GM21825 (cell line): ENCODE measurements at regions not wholly inside any gene's neighbourhood (a gene's known extent, or its start where the extent isn't known, plus 50 kb on each side); places are given as distances from the start of the nearest gene placed in this dataset.

Experiments used
- ATAC-seq: cut with Tn5 transposase; IDR thresholded peaks from one replicate; pipeline ENCODE4 v1.9.1; 2021; ENCODE audit warnings: mild to moderate bottlenecking, moderate library complexity; ENCODE audit not compliant: unreplicated experiment

DNA sequence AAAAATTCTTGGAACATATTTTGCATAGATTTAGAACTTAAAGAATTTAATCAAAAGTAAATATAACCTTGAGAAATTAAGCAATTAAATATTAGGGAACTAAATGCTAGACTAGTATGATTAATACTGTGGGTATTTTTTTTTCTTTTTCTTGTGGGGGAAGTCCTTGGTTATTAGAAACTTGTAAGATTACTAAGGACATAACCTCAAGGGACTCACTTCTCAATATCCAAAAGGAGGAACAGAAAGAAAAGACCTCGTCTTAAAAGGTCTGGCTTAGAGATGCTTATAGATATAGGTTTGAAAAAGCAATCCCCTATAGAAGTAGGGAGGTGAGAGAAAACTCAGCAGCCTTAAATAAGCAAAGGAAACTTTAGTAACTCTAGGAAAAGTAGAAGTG, 368.5 kb downstream of the INSC start:
- ATAC-seq: peak; percentile 65

DNA sequence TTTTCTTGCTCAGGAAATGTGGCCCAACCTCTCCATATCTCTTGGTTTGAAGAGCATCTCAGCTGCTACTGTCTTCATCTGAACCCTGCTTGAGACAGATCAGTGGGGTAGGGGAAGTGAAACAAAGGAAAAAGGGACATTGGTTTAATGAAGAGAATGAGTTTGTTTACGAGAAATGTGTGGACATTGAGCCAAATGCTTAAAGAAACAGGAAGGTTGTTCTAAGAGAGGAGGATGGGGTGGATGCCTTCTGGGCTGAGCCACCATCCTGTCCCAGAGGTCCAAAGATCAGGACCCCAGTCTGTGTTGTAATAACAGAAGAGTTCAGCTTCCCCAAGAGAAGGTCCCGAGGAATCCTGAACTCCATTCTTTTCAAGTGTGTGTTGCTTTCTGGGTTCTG, 369.7 kb downstream of the INSC start:
- no peak for ATAC-seq

DNA sequence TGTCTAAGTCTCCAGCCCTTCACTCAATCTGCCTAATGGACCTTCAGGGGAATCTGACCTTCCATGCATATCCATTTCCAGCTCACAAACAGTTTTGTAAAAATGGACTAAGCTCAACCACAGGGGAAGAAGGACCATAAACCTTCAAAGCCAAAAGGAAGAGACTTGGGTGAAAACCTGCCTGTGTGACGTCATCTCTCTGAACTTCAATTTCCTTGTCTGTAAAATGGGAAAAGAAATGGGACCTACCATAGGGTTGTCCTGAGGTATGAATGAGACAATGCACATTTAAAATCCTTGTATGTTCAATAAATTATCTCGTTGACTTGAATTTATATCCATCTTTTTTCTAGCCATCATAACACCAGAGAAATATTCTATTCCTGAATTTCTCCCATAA, 370.7 kb downstream of the INSC start:
- no peak for ATAC-seq

DNA sequence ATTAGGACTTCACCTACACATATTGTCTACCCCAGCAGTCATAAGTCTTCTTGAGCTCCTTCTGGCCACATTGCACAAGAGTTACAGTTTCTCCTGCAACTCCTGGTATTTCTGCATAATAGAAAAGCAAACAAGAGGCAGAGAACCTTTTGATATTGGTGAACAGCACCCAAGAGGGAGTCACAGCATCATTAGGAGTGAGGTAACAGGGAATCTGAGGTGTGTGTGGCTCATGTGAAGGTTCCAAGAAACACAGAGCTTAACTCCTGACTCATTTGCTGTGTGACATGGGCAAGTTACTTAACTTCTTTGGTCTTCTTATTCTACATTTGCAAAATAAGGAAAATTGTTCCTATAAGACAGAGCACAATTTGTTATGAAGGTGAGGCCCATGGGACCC, 374.6 kb downstream of the INSC start:
- no peak for ATAC-seq

DNA sequence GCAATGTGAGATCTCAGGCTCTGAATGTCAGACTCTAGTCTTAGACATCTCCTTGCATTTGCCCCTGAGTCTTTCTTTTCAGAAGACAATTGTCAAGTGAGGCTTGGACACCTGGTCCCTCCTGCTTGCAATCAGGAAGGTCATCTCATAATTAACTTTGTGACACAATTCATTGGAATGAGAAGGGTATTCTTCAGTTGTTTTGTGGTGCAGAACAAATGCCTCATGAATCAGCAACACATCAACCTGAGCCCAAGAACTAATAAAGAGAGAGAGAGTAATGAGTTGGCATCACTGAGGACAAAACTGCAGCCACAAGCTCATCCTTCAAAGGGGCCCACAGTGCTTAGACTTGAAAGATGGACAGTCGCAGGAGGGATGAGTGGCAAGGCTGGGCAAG, 375.8 kb downstream of the INSC start:
- no peak for ATAC-seq

DNA sequence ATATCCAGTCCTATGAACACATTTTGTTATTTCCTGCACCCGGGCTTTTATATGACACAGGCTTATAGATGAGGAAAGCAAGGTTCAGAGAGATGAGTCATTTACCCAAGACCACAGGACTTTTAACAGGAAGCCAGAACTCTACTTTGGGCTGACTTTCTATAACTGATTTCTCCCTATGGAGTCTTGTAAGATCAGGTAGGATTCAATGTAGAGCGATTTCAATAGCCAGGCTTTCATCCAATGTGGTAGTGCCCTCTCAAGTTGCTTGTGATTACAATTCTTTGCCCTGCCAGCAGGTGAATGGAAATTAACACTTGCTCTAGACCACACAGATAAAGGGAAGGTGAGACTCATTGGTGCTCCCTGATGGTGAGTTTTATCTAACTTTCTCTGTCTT, 378.3 kb downstream of the INSC start:
- ATAC-seq: no peak

DNA sequence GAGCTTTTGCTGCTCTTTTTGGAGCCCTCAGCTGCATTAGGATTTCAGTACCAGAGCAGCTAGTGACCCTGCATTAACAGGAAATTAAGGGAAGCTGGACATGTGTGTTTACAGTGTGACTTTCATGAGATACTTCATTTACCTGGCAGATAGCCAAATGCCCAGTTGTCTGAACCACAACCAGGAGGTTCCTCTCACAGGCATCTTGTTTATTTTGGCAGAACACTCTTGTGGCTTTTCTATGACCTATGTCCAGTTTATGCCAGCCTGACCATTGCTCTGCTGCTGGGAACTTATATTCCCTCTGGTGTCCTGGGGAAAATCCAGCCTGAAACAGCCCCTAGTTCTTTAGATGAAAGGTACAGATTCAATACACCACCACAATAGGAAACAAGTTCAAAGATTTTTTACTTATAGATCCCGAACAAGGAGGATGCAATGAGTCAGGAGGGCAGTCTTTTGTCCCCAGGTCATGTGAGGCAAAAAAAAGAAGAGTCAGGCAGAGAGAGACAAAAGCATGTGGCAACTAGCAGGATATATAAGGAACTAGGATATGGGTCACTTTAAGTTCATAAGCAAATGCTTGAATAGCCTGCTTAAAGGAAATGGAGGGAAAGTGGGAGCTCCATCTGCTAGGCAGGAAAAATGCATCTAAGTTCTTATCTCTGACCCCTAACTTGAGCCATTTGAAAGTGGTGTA, 379.3 kb downstream of the INSC start:
- no peak for ATAC-seq

DNA sequence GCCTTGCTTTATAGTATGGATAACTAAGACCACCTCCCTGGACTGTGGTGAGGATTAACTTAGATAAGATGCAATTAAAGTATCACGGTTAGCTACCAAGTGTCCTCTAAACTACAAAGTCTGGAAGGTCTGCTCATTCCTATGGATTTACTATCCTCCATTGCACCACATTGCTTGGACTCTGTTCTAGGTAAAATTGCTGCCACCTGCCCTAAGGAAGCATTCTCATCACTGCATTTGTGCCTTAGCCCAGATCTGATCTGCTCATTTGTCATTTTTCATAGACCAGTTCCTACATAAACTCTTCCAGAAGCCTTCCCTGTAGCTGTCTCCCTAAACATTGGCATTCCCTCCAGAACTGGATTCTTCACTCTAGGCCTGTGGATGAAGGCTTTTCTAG, 380.0 kb downstream of the INSC start:
- ATAC-seq: no peak

DNA sequence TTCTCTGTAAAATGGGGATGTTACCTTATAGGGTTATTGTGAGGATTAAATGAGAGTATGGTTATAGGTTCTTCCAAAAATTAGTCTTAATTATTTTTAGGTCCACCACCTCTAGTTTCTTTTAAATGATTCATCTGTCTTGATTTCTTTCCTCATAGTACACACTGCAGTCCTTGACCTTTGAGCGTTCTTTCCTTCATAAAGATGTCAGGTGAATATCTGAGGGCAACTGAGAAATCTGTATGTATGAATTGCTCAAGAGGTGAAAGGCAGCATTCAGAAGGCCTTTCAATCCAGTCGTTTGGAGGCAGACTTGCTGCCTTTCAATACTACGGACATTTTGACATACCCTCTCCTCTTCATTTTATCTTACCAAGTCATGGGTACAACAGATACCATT, 380.7 kb downstream of the INSC start:
- no peak for ATAC-seq

DNA sequence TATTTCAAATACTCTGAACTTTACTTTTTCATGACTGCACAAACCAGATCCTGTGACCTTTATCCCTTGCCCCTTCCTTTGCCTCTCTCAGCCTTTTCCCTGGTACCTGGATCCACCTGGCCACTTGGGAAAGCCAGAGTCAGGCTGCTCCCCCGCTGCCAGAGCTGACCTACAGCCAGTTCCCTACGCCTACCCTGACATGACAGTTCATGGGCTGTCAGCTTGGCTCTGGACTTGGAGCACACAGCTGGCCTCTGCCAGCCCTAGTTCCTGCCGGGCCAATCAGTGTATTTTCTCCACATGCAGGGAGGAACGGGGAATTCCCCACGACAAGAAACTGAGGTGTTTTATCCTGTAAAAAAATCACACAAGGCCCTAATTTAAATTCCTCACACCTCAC, 382.6 kb downstream of the INSC start:
- ATAC-seq: no peak

DNA sequence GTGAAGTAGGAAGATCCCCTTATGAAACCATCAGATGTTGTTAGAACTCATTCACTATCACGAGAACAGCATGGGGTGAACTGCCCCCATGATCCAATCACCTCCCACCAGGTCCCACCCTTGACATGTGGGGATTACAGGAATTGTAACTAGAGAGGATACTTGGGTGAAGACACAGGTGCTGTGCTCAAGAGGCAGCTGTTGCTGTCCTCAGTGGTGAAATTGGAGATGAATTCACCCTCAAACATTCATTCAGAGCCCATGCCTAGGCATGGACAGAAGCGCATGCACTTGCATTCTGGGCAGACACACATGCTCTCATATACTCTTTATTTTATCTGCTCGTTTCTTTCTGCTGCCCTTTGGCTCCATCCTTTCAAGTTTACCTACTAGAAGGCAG, 385.0 kb downstream of the INSC start:
- ATAC-seq: no peak

DNA sequence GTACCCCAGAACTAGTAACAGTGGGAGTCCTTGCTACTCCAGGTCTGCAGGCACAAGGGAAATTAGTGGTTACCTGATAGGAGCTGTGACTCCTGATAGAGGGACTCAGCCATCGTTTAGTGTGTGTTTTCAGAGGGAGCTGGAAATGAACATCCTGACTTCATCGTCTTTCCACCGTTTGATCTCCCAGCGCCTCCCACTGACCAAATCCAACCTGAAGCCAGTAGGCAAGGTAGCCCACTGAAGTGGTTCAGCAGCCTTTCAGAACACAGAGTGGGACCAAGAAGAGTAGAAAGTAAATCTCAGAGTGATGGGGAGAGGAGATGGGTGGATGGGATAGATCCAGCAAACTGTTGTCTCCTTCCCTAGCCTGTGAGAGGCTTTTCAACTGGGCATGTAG, 385.9 kb downstream of the INSC start:
- ATAC-seq: no peak

DNA sequence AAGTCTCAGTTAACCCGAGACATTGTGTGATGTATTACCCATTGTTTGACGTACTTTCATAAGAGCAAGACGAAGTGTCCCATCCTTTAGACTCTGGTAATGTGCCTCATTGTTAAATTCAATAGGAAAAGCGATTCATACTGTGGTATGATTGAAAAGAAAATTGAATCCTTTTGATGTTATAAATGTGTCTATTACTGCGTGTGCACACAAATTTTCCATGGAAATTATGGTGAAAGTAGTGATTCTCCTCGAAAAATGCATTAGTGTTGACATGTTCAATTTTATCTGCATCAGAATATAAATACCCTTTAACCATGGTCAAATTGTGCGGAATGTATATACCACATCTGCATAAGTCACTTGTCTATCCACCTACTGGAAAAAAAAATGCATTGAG, 386.8 kb downstream of the INSC start:
- ATAC-seq: no peak

DNA sequence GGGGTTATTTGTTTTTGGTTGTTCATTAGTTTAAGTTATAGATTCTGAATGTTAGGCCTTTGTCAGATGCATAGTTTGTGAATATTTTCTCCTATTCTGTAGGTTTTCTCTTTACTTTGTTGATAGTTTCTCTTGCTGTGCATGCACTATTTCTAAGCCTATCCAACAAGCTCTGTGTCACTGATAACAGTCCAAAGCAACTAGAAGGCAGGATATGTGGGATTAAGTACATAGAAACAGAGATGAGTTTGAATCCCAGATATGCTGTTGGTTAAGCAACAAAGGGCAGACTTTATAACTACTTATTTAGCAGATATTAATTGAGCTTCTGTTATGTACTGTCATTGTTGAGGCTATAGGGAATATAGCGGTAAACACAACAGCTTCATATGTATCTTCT, 390.4 kb downstream of the INSC start:
- no peak for ATAC-seq

DNA sequence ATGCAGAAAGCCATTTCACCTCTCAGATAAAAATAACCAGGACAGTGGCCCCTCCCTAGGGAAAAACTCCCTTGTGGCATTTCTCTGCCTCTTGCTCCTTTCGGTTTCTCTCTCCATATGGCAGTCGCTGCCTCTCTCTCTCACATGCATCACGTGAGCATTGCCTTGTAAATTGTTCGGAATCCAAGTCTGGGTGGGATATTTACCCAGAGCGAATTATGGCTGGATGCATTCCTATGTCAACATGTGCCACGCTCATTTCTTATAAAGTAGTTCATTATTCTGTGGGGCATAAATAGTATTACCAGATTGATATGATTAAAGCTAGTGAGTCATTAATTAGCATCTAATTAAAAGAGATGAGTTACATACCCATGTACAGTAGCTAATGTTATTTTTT, 392.9 kb downstream of the INSC start:
- no peak for ATAC-seq

DNA sequence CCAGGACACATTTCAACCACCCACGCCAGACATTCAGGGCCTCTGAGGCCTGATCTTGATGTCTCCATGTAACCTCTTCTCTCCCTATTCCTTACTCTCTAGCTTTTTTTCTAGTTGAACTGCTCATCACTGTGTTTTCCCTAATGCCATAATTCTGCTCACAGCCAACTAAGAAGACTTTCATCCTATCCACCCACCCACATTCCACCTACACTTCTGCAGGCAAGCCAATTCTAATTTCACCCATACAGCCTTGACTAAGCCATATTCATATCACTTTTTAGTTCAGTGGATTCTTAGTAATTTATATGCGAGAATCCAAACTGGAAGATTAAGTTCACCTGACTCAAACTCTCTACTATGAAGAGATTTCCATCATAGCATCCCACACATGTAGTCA, 394.4 kb downstream of the INSC start:
- ATAC-seq: no peak

DNA sequence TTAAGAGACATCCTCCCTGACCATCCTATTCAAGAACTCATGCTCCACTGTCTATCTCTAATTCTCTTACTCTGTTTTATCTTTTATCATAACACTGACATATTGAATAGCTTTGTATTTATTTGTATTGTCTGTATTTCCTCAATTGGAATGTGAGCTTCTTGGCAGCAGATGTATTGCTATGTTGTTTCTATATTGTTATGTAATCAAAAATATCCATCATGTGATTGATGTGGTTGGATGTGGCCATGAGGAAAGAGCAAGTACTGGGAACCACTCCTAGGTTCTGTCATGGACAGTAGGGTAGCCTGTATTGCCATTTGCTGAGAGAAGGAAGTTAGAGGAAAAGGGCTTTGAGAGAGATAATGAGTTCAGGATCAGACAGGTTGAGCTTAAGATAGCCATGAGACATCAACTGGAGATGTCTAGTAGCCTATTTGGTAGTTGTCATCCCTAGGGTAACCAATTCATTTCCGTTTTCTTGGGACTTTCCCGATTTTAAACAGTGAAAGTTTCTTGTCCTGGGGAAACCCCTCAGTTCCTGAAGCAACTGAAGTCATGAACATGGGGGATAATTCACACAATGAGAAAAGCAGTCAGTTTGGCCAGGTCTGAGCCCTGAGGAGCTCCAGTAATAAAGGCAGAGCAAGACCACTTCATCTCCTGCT, 404.5 kb downstream of the INSC start:
- ATAC-seq: peak; percentile 72

DNA sequence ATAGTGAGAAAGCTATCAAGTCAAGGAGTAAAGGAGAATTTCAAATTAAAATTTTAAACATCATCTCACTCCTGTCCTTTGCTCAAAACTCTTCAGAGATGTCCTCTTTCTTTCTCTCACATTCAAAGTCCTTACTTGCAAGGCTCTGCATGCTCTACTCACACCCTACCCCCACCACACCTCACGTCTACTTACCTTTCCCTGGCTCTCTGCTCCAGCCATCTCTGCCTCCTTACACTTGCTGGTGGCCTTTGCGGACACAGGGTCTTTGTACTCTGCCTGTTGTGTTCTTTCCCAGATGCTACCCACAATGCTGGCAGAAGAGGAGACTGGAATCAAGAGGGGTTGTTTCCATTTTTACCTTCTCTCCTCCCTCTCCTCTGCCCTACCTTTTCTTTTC, 405.2 kb downstream of the INSC start:
- ATAC-seq: no peak

DNA sequence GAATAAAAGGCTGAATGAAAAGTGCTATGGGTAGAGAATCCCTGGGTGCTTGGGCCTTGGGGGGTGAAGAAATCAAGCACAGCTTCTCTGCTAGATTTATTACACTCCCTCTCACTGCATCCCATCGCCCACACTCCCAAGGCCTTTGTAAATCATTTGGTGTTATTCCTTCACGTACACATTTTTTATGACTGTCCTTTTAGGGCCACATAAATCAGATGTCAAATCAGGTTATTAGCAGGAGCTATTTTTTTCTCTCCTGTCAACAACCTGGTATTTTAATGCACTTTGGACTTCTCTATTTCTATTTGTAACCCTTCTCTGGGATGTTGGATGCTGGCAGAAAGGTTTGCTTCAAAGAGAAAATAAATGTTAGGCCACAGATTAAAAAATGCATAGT, 408.8 kb downstream of the INSC start:
- no peak for ATAC-seq

DNA sequence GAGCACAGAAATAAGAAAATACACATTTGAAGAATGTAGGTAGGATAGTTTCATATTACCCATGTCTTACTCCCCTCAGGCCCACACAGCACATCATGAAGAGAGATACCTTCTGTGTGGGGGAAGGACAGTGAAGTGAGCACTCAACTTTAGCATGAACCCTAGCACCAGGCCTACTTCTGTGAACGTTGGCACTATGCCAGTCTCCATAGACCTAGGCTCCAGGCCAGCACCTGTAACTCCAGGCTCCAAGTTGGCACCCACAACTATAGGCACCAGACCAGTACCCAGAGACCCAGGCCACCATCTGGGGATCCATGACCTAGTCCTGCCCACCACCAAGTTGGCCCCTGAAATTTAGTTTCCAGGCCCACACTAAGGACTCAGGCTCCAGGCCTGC, 410.9 kb downstream of the INSC start:
- ATAC-seq: no peak

DNA sequence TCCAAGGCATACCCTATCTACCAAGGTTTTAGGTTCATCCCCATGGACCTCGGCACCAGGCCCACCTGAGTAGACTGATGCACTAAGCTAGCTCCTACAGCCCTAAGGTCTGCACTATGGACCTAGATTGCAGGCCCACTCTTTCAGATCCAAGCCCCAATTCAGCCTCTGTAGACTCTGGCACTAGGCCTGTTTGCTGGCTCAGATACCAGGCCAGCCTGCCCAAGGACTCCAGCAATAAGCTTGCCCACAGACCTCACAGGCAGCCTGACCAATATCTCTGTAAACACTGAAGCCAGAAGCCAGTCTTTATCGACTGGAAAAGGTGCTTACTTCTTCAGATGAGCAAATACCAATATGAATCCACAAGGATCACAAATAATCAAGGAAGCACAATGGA, 411.3 kb downstream of the INSC start:
- no peak for ATAC-seq

DNA sequence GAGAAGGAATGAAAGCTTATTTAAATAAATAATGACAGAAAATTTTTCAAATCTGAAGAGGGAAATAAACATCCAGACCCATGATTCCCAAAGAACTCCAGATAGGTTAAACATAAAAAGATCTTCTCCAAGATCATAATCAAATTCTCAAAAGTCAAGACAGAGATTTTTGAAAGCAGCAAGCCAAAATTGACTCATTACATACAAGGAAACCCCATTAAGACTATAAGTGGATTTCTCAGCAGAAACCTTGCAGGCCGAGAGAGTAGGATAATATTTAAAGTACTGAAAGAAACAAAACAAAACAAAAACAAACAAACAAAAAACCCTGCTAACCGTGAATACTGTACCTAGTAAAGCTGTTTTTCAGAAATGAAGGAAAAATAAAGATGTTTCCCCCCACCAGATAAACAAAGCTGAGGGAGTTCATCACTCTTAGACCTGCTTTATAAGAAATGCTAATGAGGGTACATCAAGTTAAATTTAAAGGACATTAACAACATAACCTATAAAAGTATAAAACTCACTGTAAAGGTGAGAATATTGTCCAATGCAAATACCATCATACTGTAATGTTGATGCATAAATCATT, 412.2 kb downstream of the INSC start:
- no peak for ATAC-seq

DNA sequence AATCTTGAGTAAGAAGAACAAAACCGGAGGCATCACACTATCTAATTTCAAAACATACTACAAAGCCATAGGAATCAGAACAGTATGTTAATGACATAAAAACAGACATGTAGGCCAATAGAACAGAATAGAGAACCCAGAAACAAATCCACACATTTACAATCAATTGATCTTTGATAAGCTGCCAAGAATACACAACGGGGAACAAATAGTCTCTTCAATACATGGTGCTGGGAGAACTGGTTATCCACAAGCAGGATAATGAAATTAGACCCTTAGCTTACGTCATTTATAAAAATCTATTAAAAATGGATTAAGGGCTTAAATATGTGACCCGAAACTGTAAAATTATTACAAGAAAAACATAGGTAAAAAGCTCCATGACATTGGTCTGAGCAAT, 417.7 kb downstream of the INSC start:
- ATAC-seq: no peak
